Pancreas (tissue), 10 donors: ENCODE measurements at regions not wholly inside any gene's neighbourhood (a gene's known extent, or its start where the extent isn't known, plus 50 kb on each side); places are given as distances from the start of the nearest gene placed in this dataset.

Experiments used
- ATAC-seq, 4 donors: fragments of 200-7000 bp; cut with Tn5 transposase; one replicate each; pipeline versions ENCODE4 v1.8.0 to v1.9.1; 2020; ENCODE audit warnings: mild to moderate bottlenecking in 4 of 4, moderate library complexity in 4 of 4
- DNase-seq, 6 donors: peaks; one replicate each; pipeline ENCODE4 v3.0.0-alpha.2; 2020
- FAIRE-seq: peaks from 2 replicates; lab custom pipeline; 2012; peaks lifted over from hg19 to GRCh38; lab: Jason Lieb, UNC
- H3K27ac ChIP-seq, 4 donors: fragments of 200-600 bp; sonication (generic); 1 replicate in 3 of 4; 2 replicates in 1 of 4; pipeline versions ENCODE4 v1.5.0 to v1.8.0; 2020
- H3K27me3 ChIP-seq, 4 donors: fragments of 200-600 bp; one replicate each; pipeline ENCODE4 v1.8.0; 2021
- H3K36me3 ChIP-seq, 3 donors: fragments of 200-600 bp; sonication (generic) in 1 of 3; one replicate each; pipeline versions ENCODE4 v1.5.0 to v1.8.0; 2020 to 2021
- H3K4me1 ChIP-seq, 3 donors: fragments of 200-600 bp; one replicate each; pipeline ENCODE4 v1.8.0; 2021
- H3K4me3 ChIP-seq, 4 donors: fragments of 200-600 bp; sonication (generic) in 2 of 4; one replicate each; pipeline versions ENCODE4 v1.5.0 to v1.8.0; 2020 to 2021
- H3K9me3 ChIP-seq, 4 donors: fragments of 200-600 bp; one replicate each; pipeline ENCODE4 v1.8.0; 2021
- CTCF ChIP-seq, 4 donors: fragments of 200-600 bp; sonication (generic) in 3 of 4; IDR thresholded peaks; one replicate each; pipeline versions ENCODE4 v1.5.0 to v1.8.0; 2021; ENCODE audit warnings: antibody characterized with exemption in 4 of 4
- WGBS, 2 donors: extraction: QIAGEN DNeasy Blood & Tissue Kit; methylation state at CpG; one replicate each; pipeline ENCODE4 v1.1.7; 2013; 5-methylcytosine and 5-hydroxymethylcytosine counted together
- intact Hi-C, 3 donors: fragments of 100-400 bp; cut with DNase I; formaldehyde crosslinking; loops; one replicate each; pipeline versions ENCODE4 v1.11.1 to v1.14.2; 2022
- donor health status: healthy with polysubstance abuse.
- donor health status: DM: no; HTN: no; CAD: no; lungs with moderate emphysema.
- donor health status: DM: no; HTN: no; CAD: no.
- donor health status: control.
- donor health status: control.
- donor health status: Bipolar disorder and iron deficiency.
- donor health status: DM: yes; HTN: yes; CAD: no.
- donor health status: DM: no; HTN: no; CAD: no.
- donor health status: DM: no; HTN: no; CAD: no.
- donor health status: DM: yes; HTN: yes; CAD: no.

GRCh38 chr3:64410226-64410625, 185.0 kb upstream of the PRICKLE2 start:
- Histone ChIP-seq H3K36me3 (no peaks in the 10 kb centered on the region), H3K4me3 (no peak overlapping the region), H3K27ac (no peak overlapping the region), H3K9me3 (no peaks in the 10 kb centered on the region), H3K27me3 (no peaks in the 10 kb centered on the region), H3K4me1 (peaks cover 0 to 3% (median 0%) of the 10 kb centered on the region in 3 donors)
- FAIRE-seq (no peak), DNase-seq (no peak), ATAC-seq (no peak)
- intact Hi-C loops = no loop called here
- 91 to 95% methylated on average over 6 of the region's 6 CpGs for WGBS, 2 donors
- no peak for TF ChIP-seq CTCF (IDR thresholded peaks at IDR 0.05)

- DNase-seq = no peak
These were observed 183.5 kb upstream of the PRICKLE2 start for GRCh38 chr3:64408770-64409169.

GRCh38 chr3:64406271-64406670, 181.0 kb upstream of the PRICKLE2 start:
- ATAC-seq (no peak), DNase-seq (no peak), FAIRE-seq (no peak)
- Histone ChIP-seq H3K27me3 (no peaks in the 10 kb centered on the region), H3K36me3 (no peaks in the 10 kb centered on the region), H3K9me3 (no peaks in the 10 kb centered on the region), H3K27ac (no peak overlapping the region), H3K4me1 (peaks cover 0 to 1% (median 0%) of the 10 kb centered on the region in 3 donors), H3K4me3 (no peak overlapping the region)
- no peak for TF ChIP-seq CTCF (IDR thresholded peaks at IDR 0.05)
- 74 to 78% methylated on average over 3 of the region's 3 CpGs for WGBS, 2 donors
- intact Hi-C loops = no loop called here

More at GRCh38 chr3:64408770-64409169, 183.5 kb upstream of the PRICKLE2 start:
- FAIRE-seq (no peak), ATAC-seq (no peak)
- H3K27ac ChIP-seq = no peak overlapping the region
- no peak overlapping the region for H3K4me3 ChIP-seq
- no peaks in the 10 kb centered on the region for H3K9me3 ChIP-seq
- H3K36me3 ChIP-seq = no peaks in the 10 kb centered on the region
- H3K27me3 ChIP-seq = no peaks in the 10 kb centered on the region
- intact Hi-C loops = no loop called here
- TF ChIP-seq CTCF (IDR thresholded peaks at IDR 0.05) = no peak
- peaks cover 0 to 3% (median 0%) of the 10 kb centered on the region in 3 donors for H3K4me1 ChIP-seq

- H3K36me3 ChIP-seq = no peaks in the 10 kb centered on the region
- H3K27ac ChIP-seq = no peak overlapping the region
These were observed 180.1 kb upstream of the PRICKLE2 start for GRCh38 chr3:64405211-64405835.

More at GRCh38 chr3:64405211-64405835, 180.1 kb upstream of the PRICKLE2 start:
- Histone ChIP-seq H3K27me3 (no peaks in the 10 kb centered on the region), H3K4me1 (no peaks in the 10 kb centered on the region), H3K4me3 (no peak overlapping the region), H3K9me3 (no peaks in the 10 kb centered on the region)
- 96 to 99% methylated on average over 1 of the region's 1 CpG for WGBS, 2 donors
- FAIRE-seq (no peak), DNase-seq (no peak), ATAC-seq (no peak)
- intact Hi-C loops = no loop called here
- TF ChIP-seq CTCF (IDR thresholded peaks at IDR 0.05) = no peak
